H1 (cell line): ENCODE measurements at regions not wholly inside any gene's neighbourhood (a gene's known extent, or its start where the extent isn't known, plus 50 kb on each side); places are given as distances from the start of the nearest gene placed in this dataset.

Experiments used
- ASH2L ChIP-seq: fragments of 200-600, 300-600 bp; sonication (generic); IDR thresholded peaks from one replicate; pipeline ENCODE4 v1.7.1; 2017; ENCODE audit warnings: low read length
- CHD2 ChIP-seq: IDR thresholded peaks from 2 replicates; pipeline ENCODE4 v1.6.1; 2012; ENCODE audit warnings: low read length, improper control_type of control experiment
- CHD7 ChIP-seq: fragments of 300-600 bp; sonication (generic); IDR thresholded peaks from 2 replicates; pipeline ENCODE4 v1.7.1; 2012; ENCODE audit warnings: low read length, moderate library complexity, mild to moderate bottlenecking, inconsistent platforms; ENCODE audit not compliant: insufficient replicate concordance
- PHF8 ChIP-seq: fragments of 200-600 bp; sonication (generic); conservative IDR thresholded peaks from 2 replicates; pipeline ENCODE4 v1.7.1; 2012; ENCODE audit warnings: low read depth, mild to moderate bottlenecking, inconsistent platforms, low read length, moderate library complexity
- RFX5 ChIP-seq: IDR thresholded peaks from 2 replicates; pipeline ENCODE4 v1.6.1; 2011; ENCODE audit warnings: low read depth, low read length, improper control_type of control experiment, borderline replicate concordance
- SIN3A ChIP-seq, 2 experiments: IDR thresholded peaks in 1 of 2; conservative IDR thresholded peaks in 1 of 2; 2 replicates each; pipeline ENCODE4 v1.6.1; 2011 to 2012; ENCODE audit warnings: low read length in 2 of 2, improper control_type of control experiment in 1 of 2, low read depth in 1 of 2, mild to moderate bottlenecking in 1 of 2
- TAF7 ChIP-seq: optimal IDR thresholded peaks from 2 replicates; pipeline ENCODE3; 2011; ENCODE audit warnings: low read depth, mild to moderate bottlenecking, inconsistent platforms, low read length, moderate library complexity, borderline replicate concordance

- no peak for TF ChIP-seq CHD7
- no peak for TF ChIP-seq ASH2L
- no peak for TF ChIP-seq TAF7
- TF ChIP-seq PHF8: no peak
- no peak for TF ChIP-seq RFX5
- no peak for TF ChIP-seq CHD2
- no peak for TF ChIP-seq SIN3A (conservative IDR thresholded peaks at IDR 0.05 in 1 of 2, IDR thresholded peaks at IDR 0.05 in 1 of 2; ENCODE audit: low read depth in 1 of 2, low read length in 2 of 2)
Measured at GRCh38 chr5:103915081-103915480, 352.5 kb upstream of the NUDT12 start (continued).
